Hepatocyte (in vitro differentiated cells): ENCODE measurements at regions not wholly inside any gene's neighbourhood (a gene's known extent, or its start where the extent isn't known, plus 50 kb on each side); places are given as distances from the start of the nearest gene placed in this dataset.

Source experiments
- DNase-seq: peaks from one replicate; pipeline ENCODE4 v3.0.0-alpha.2; 2016; ENCODE audit warnings: low spot score
- H2AFZ ChIP-seq: fragments of 200-600 bp; sonication (generic); 2 replicates; pipeline ENCODE4 v1.6.0; 2016; ENCODE audit warnings: antibody characterized with exemption, mild to moderate bottlenecking
- H3K27ac ChIP-seq: fragments of 200-600 bp; sonication (generic); 2 replicates; pipeline ENCODE4 v1.5.1; 2016; ENCODE audit warnings: mild to moderate bottlenecking
- H3K27me3 ChIP-seq: fragments of 200-600 bp; sonication (generic); 2 replicates; pipeline ENCODE4 v1.6.1; 2016
- H3K36me3 ChIP-seq: fragments of 200-600 bp; sonication (generic); replicated peaks from 2 replicates; pipeline ENCODE4 v1.5.1; 2016; ENCODE audit warnings: low read depth; ENCODE audit not compliant: insufficient read depth
- H3K4me1 ChIP-seq: fragments of 200-600 bp; sonication (generic); 2 replicates; pipeline ENCODE4 v1.5.1; 2016; ENCODE audit warnings: mild to moderate bottlenecking, moderate library complexity; ENCODE audit not compliant: insufficient read depth
- H3K4me2 ChIP-seq: fragments of 200-600 bp; sonication (generic); 2 replicates; pipeline ENCODE4 v1.6.0; 2016
- H3K4me3 ChIP-seq: fragments of 200-600 bp; sonication (generic); 2 replicates; pipeline ENCODE4 v1.5.1; 2016; ENCODE audit warnings: mild to moderate bottlenecking
- H3K79me2 ChIP-seq: fragments of 200-600 bp; sonication (generic); 2 replicates; pipeline ENCODE4 v1.6.0; 2017; ENCODE audit warnings: mild to moderate bottlenecking
- H3K9me2 ChIP-seq: fragments of 200-600 bp; sonication (generic); replicated peaks from 2 replicates; pipeline ENCODE4 v1.6.0; 2017; ENCODE audit warnings: mild to moderate bottlenecking; ENCODE audit not compliant: insufficient read depth
- H3K9me3 ChIP-seq: fragments of 200-600 bp; sonication (generic); 2 replicates; pipeline ENCODE4 v1.5.1; 2016; ENCODE audit warnings: low read depth, mild to moderate bottlenecking
- H4K20me1 ChIP-seq: fragments of 200-600 bp; sonication (generic); 2 replicates; pipeline ENCODE4 v1.6.0; 2016; ENCODE audit warnings: mild to moderate bottlenecking; ENCODE audit not compliant: insufficient read depth, poor library complexity, severe bottlenecking
- CTCF ChIP-seq: fragments of 200-600 bp; sonication (generic); IDR thresholded peaks from 2 replicates; pipeline ENCODE4 v1.5.1; 2016; ENCODE audit warnings: antibody characterized with exemption, mild to moderate bottlenecking; ENCODE audit not compliant: poor library complexity
- EZH2 ChIP-seq: fragments of 200-600 bp; sonication (generic); IDR thresholded peaks from 2 replicates; pipeline ENCODE4 v1.6.1; 2016; ENCODE audit warnings: antibody characterized with exemption, mild to moderate bottlenecking, borderline replicate concordance
- EZH2phosphoT487 ChIP-seq: fragments of 200-600 bp; sonication (generic); IDR thresholded peaks from one replicate; pipeline ENCODE4 v1.6.1; 2018; ENCODE audit warnings: antibody characterized with exemption, mild to moderate bottlenecking, low read depth, moderate library complexity; ENCODE audit not compliant: unreplicated experiment, severe bottlenecking
- WGBS: methylation state at CpG from one replicate; pipeline ENCODE4 v1.1.6; 2016; ENCODE audit warnings: low lambda C conversion rate; ENCODE audit errors: missing lambda C conversion rate; 5-methylcytosine and 5-hydroxymethylcytosine counted together

GRCh38 chr21:23638131-23638695 lies 1969.1 kb downstream of the MRPL39 start:
- Histone ChIP-seq H3K9me3 (no peaks in the 10 kb centered on the region), H3K27ac (no peak overlapping the region), H3K79me2 (no peaks in the 10 kb centered on the region), H3K36me3 (no peaks in the 10 kb centered on the region), H2AFZ (no peak overlapping the region), H3K4me3 (no peak overlapping the region), H3K27me3 (no peaks in the 10 kb centered on the region), H4K20me1 (no peaks in the 10 kb centered on the region), H3K4me1 (no peaks in the 10 kb centered on the region), H3K4me2 (no peak overlapping the region), H3K9me2 (no peaks in the 10 kb centered on the region)
- TF ChIP-seq EZH2phosphoT487 (no peak), CTCF (no peak), EZH2 (no peak)
- no peak for DNase-seq
- 97% methylated on average over 1 of the region's 1 CpG for WGBS

DNA sequence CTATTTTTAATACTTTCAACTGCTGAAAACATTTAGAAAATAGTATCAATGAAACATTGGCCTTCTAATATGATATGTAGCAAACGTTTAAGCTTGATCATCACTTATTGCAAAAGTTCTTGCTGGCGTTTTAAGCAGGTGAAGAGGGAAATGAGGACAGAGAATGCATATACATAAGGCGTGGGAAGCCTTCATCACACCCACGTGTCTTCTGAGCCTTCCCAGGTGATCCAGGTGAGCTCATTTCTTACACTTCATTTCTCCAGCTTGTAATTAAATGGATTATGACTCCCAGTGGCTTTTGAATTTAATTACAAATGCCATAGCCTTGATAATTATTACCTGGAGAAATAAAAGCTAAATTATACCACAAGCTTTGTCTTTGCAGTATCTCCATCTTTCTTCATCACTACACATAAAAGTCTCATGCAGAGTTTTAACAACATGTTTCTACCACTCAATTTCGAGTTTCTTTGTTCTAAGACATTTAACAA lies 1973.8 kb downstream of the MRPL39 start:
- Histone ChIP-seq H2AFZ (no peak overlapping the region), H4K20me1 (no peaks in the 10 kb centered on the region), H3K4me1 (no peaks in the 10 kb centered on the region), H3K79me2 (no peaks in the 10 kb centered on the region), H3K4me3 (no peak overlapping the region), H3K9me3 (no peaks in the 10 kb centered on the region), H3K9me2 (no peaks in the 10 kb centered on the region), H3K27me3 (no peaks in the 10 kb centered on the region), H3K36me3 (no peaks in the 10 kb centered on the region), H3K27ac (no peak overlapping the region), H3K4me2 (no peak overlapping the region)
- no peak for DNase-seq
- no peak for TF ChIP-seq EZH2phosphoT487
- no peak for TF ChIP-seq EZH2
- no peak for TF ChIP-seq CTCF
- 50% methylated on average over 5 of the region's 5 CpGs for WGBS

DNA sequence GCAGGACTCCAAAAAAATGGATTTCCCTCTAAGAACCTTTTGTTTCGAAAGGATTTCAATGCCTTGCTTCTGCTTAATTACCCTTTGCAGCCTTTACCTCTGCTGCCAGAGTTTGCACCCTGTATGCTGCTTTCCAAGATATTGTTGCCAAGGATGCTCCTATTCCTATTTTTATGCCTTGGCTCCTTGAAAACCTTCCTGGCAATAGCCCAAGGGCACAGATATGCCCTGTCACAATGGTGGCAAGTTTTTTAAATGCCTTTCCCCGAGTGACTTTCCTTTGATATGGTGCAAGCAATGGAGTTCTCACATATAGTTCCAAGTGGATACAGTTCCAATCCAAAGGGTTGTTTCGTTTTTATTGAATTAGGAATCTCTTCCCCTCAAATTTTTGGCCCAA lies 1983.0 kb downstream of the MRPL39 start:
- H3K9me2 ChIP-seq: no peaks in the 10 kb centered on the region
- WGBS: 46% methylated on average over 3 of the region's 3 CpGs
- no peaks in the 10 kb centered on the region for H3K79me2 ChIP-seq
- no peak for DNase-seq
- no peak overlapping the region for H3K4me2 ChIP-seq
- no peak overlapping the region for H3K4me3 ChIP-seq
- no peaks in the 10 kb centered on the region for H3K36me3 ChIP-seq
- H4K20me1 ChIP-seq: no peaks in the 10 kb centered on the region
- H3K4me1 ChIP-seq: no peaks in the 10 kb centered on the region
- no peak overlapping the region for H3K27ac ChIP-seq
- H2AFZ ChIP-seq: no peak overlapping the region
- no peaks in the 10 kb centered on the region for H3K27me3 ChIP-seq
- TF ChIP-seq CTCF (no peak), EZH2 (no peak), EZH2phosphoT487 (no peak)
- no peaks in the 10 kb centered on the region for H3K9me3 ChIP-seq

DNA sequence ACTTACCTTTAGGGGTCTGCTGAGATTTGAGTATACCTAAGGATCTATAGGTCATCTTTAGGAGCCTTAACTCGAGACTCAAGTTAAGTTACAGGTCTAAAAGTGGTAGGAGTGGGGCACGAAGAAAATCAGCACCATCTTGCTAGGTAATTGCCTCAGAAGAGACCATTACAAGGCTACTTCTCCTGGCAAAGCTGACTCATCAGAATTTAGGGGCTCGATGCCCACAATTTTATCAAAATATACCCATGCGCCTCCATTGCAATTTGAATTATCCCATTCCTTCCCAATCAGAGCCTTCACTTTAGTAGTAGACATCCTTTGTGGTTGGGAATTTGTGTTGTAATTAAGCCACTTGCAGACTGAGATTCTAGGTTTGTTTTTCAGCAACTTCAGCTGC lies 1994.3 kb downstream of the MRPL39 start:
- Histone ChIP-seq H3K4me2 (no peak overlapping the region), H3K27ac (no peak overlapping the region), H3K27me3 (no peaks in the 10 kb centered on the region), H3K9me3 (no peaks in the 10 kb centered on the region), H4K20me1 (no peaks in the 10 kb centered on the region), H3K36me3 (no peaks in the 10 kb centered on the region), H3K79me2 (no peaks in the 10 kb centered on the region), H2AFZ (no peak overlapping the region), H3K9me2 (no peaks in the 10 kb centered on the region), H3K4me3 (no peak overlapping the region), H3K4me1 (no peaks in the 10 kb centered on the region)
- TF ChIP-seq EZH2: no peak
- no peak for TF ChIP-seq EZH2phosphoT487
- TF ChIP-seq CTCF: no peak
- WGBS: 78% methylated on average over 4 of the region's 4 CpGs
- DNase-seq: no peak
